ENCODE measurements at regions not wholly inside any gene's neighbourhood (a gene's known extent, or its start where the extent isn't known, plus 50 kb on each side); places are given as distances from the start of the nearest gene placed in this dataset.
"Not testable (repeated sequence)": the region's sequence is repeated elsewhere in the genome, so short reads cannot be mapped to it uniquely, and the experiment has no call there.

- DNase-seq (ENCODE audit: low spot score), result no peak
Measured at GRCh38 chr19:20388706-20389225, 176.8 kb downstream of the ZNF737 start.

GRCh38 chr19:20385061-20385460 is 180.5 kb downstream of the ZNF737 start:
- DNase-seq (ENCODE audit: low spot score), result no peak

GRCh38 chr19:20371911-20372310 is 193.7 kb downstream of the ZNF737 start:
- DNase-seq (ENCODE audit: low spot score), result no peak

- DNase-seq (ENCODE audit: low spot score), result not testable (repeated sequence)
Measured at GRCh38 chr19:20371304-20371703, 194.3 kb downstream of the ZNF737 start.

- peak; percentile 19 for DNase-seq (ENCODE audit: low spot score)
Measured at GRCh38 chr19:20367811-20368294, 197.7 kb downstream of the ZNF737 start.

- no peak for DNase-seq (ENCODE audit: low spot score)
Measured at GRCh38 chr19:20365146-20365545, 198.1 kb downstream of the ZNF486 start.

- no peak for DNase-seq (ENCODE audit: low spot score)
Measured at GRCh38 chr19:20359933-20360720, 193.1 kb downstream of the ZNF486 start.

- DNase-seq (ENCODE audit: low spot score), result not testable (repeated sequence)
Measured at GRCh38 chr19:20358841-20359465, 191.9 kb downstream of the ZNF486 start.

GRCh38 chr19:20357921-20358320 is 190.9 kb downstream of the ZNF486 start:
- no peak for DNase-seq (ENCODE audit: low spot score)

- peak; percentile 69 for DNase-seq (ENCODE audit: low spot score)
Measured at GRCh38 chr19:20351244-20351643, 184.2 kb downstream of the ZNF486 start.

GRCh38 chr19:20349206-20349605 is 182.2 kb downstream of the ZNF486 start:
- DNase-seq (ENCODE audit: low spot score), result no peak

- no peak for DNase-seq (ENCODE audit: low spot score)
Measured at GRCh38 chr19:20339444-20339843, 172.4 kb downstream of the ZNF486 start.

GRCh38 chr19:20334760-20335159 is 167.7 kb downstream of the ZNF486 start:
- no peak for DNase-seq (ENCODE audit: low spot score)

GRCh38 chr19:20333508-20333907 is 166.5 kb downstream of the ZNF486 start:
- no peak for DNase-seq (ENCODE audit: low spot score)

GRCh38 chr19:20325151-20325550 is 158.1 kb downstream of the ZNF486 start:
- DNase-seq (ENCODE audit: low spot score), result no peak

- DNase-seq (ENCODE audit: low spot score), result no peak
Measured at GRCh38 chr19:20321139-20321763, 154.2 kb downstream of the ZNF486 start.

GRCh38 chr19:20320191-20320590 is 153.2 kb downstream of the ZNF486 start:
- DNase-seq (ENCODE audit: low spot score), result no peak

- DNase-seq (ENCODE audit: low spot score), result no peak
Measured at GRCh38 chr19:20318616-20319015, 151.6 kb downstream of the ZNF486 start.

- DNase-seq (ENCODE audit: low spot score), result no peak
Measured at GRCh38 chr19:20315543-20315942, 148.5 kb downstream of the ZNF486 start.

- no peak for DNase-seq (ENCODE audit: low spot score)
Measured at GRCh38 chr19:20313894-20314293, 146.9 kb downstream of the ZNF486 start.

GRCh38 chr19:20307127-20307526 is 140.1 kb downstream of the ZNF486 start:
- DNase-seq (ENCODE audit: low spot score), result no peak

- DNase-seq (ENCODE audit: low spot score), result not testable (repeated sequence)
Measured at GRCh38 chr19:20296314-20296713, 129.3 kb downstream of the ZNF486 start.

- DNase-seq (ENCODE audit: low spot score), result no peak
Measured at GRCh38 chr19:20294181-20294580, 127.2 kb downstream of the ZNF486 start.
